GM23338 (cell line): ENCODE measurements at regions not wholly inside any gene's neighbourhood (a gene's known extent, or its start where the extent isn't known, plus 50 kb on each side); places are given as distances from the start of the nearest gene placed in this dataset.

ENCODE experiments used
- ATAC-seq: fragments of 200-7000 bp; cut with Tn5 transposase; 3 replicates; pipeline ENCODE4 v1.9.1; 2020
- DNase-seq: peaks from one replicate; pipeline ENCODE4 v3.0.0-alpha.2; 2015; ENCODE audit warnings: low spot score
- H2AFZ ChIP-seq: fragments of 200-600 bp; sonication (generic); 2 replicates; pipeline ENCODE4 v1.8.0; 2016; ENCODE audit warnings: antibody characterized with exemption, mild to moderate bottlenecking, moderate library complexity
- H3F3A ChIP-seq: fragments of 200-600 bp; sonication (generic); replicated peaks from 2 replicates; pipeline ENCODE4 v1.8.0; 2017; ENCODE audit warnings: antibody characterized with exemption, mixed run types, low read depth
- H3K27ac ChIP-seq: fragments of 200-600 bp; sonication (generic); 2 replicates; pipeline ENCODE4 v1.6.1; 2016; ENCODE audit warnings: low read depth
- H3K27me3 ChIP-seq: fragments of 200-600 bp; sonication (generic); 2 replicates; pipeline ENCODE4 v1.8.0; 2016; ENCODE audit warnings: mild to moderate bottlenecking, mixed run types, moderate library complexity; ENCODE audit not compliant: insufficient read depth
- H3K36me3 ChIP-seq: fragments of 200-600 bp; sonication (generic); 2 replicates; pipeline ENCODE4 v1.8.0; 2016; ENCODE audit warnings: mild to moderate bottlenecking; ENCODE audit not compliant: insufficient read depth
- H3K4me1 ChIP-seq: fragments of 200-600 bp; sonication (generic); 2 replicates; pipeline ENCODE4 v1.8.0; 2016; ENCODE audit warnings: mild to moderate bottlenecking, moderate library complexity; ENCODE audit not compliant: insufficient read depth
- H3K4me2 ChIP-seq: fragments of 200-600 bp; sonication (generic); 2 replicates; pipeline ENCODE4 v1.7.1; 2017; ENCODE audit warnings: mixed run types
- H3K4me3 ChIP-seq: fragments of 200-600 bp; sonication (generic); 2 replicates; pipeline ENCODE4 v1.6.1; 2016; ENCODE audit warnings: mixed run types
- H3K79me2 ChIP-seq: fragments of 200-600 bp; sonication (generic); replicated peaks from 2 replicates; pipeline ENCODE4 v1.8.0; 2017; ENCODE audit warnings: mild to moderate bottlenecking; ENCODE audit not compliant: insufficient read depth
- H3K9me2 ChIP-seq: fragments of 200-600 bp; sonication (generic); 2 replicates; pipeline ENCODE4 v1.8.0; 2017; ENCODE audit not compliant: insufficient read depth
- H4K20me1 ChIP-seq: fragments of 200-600 bp; sonication (generic); replicated peaks from 2 replicates; pipeline ENCODE4 v1.8.0; 2017; ENCODE audit warnings: mild to moderate bottlenecking; ENCODE audit not compliant: insufficient read depth
- H3K27ac Mint-ChIP-seq: 2 replicates; pipeline ENCODE4 v1.8.0; 2020; ENCODE audit warnings: inconsistent platforms, mild to moderate bottlenecking, moderate library complexity, mixed read lengths
- H3K27me3 Mint-ChIP-seq: 3 replicates; pipeline ENCODE4 v1.8.0; 2022; ENCODE audit warnings: low read depth, mild to moderate bottlenecking, moderate library complexity, mixed read lengths, inconsistent platforms; ENCODE audit not compliant: insufficient read depth, poor library complexity
- H3K36me3 Mint-ChIP-seq: 3 replicates; pipeline ENCODE4 v1.8.0; 2021; ENCODE audit warnings: low read depth, mild to moderate bottlenecking, inconsistent platforms, moderate library complexity, mixed read lengths
- H3K4me1 Mint-ChIP-seq: 3 replicates; pipeline ENCODE4 v1.8.0; 2020; ENCODE audit warnings: mild to moderate bottlenecking, inconsistent platforms, mixed read lengths
- H3K4me3 Mint-ChIP-seq: 3 replicates; pipeline ENCODE4 v1.8.0; 2021; ENCODE audit warnings: moderate library complexity, mild to moderate bottlenecking, inconsistent platforms, mixed read lengths
- H3K9me3 Mint-ChIP-seq: 3 replicates; pipeline ENCODE4 v1.8.0; 2020; ENCODE audit warnings: moderate library complexity, mild to moderate bottlenecking, inconsistent platforms, mixed read lengths
- CREB1 ChIP-seq: fragments of 250-450 bp; sonication (Bioruptor Pico); IDR thresholded peaks from 2 replicates; pipeline ENCODE4 v1.5.0; 2020; ENCODE audit warnings: low read depth, mild to moderate bottlenecking, moderate library complexity
- CTCF ChIP-seq, 2 experiments: fragments of 200-600 bp in 1 of 2; sonication (generic) in 1 of 2; conservative IDR thresholded peaks; 2 replicates each; pipeline versions ENCODE4 v1.5.1 to v1.6.1; 2016 to 2017; ENCODE audit warnings: antibody characterized with exemption in 2 of 2, low read depth in 2 of 2, mild to moderate bottlenecking in 2 of 2, moderate library complexity in 1 of 2
- EZH2 ChIP-seq: fragments of 200-600 bp; sonication (generic); IDR thresholded peaks from one replicate; pipeline ENCODE4 v1.8.0; 2017; ENCODE audit warnings: antibody characterized with exemption, mild to moderate bottlenecking, low read depth; ENCODE audit not compliant: unreplicated experiment
- EZH2phosphoT487 ChIP-seq: fragments of 200-600 bp; sonication (generic); IDR thresholded peaks from one replicate; pipeline ENCODE4 v1.8.1; 2018; ENCODE audit warnings: antibody characterized with exemption; ENCODE audit not compliant: unreplicated experiment
- JUNB ChIP-seq: IDR thresholded peaks from one replicate; pipeline ENCODE4 v1.6.1; 2016; ENCODE audit warnings: antibody characterized with exemption; ENCODE audit not compliant: unreplicated experiment
- NANOG ChIP-seq: IDR thresholded peaks from 2 replicates; pipeline ENCODE4 v1.6.1; 2016; ENCODE audit warnings: antibody characterized with exemption, borderline replicate concordance
- POLR2AphosphoS5 ChIP-seq: IDR thresholded peaks from 2 replicates; pipeline ENCODE4 v1.6.1; 2016; ENCODE audit warnings: antibody characterized with exemption, low read depth
- REST ChIP-seq: IDR thresholded peaks from one replicate; pipeline ENCODE4 v1.6.1; 2018; ENCODE audit warnings: antibody characterized with exemption; ENCODE audit not compliant: unreplicated experiment
- STAT1 ChIP-seq: IDR thresholded peaks from one replicate; pipeline ENCODE4 v1.6.1; 2016; ENCODE audit warnings: antibody characterized with exemption; ENCODE audit not compliant: unreplicated experiment
- ZNF114 ChIP-seq: fragments of 250-450 bp; sonication (Bioruptor Pico); IDR thresholded peaks from 2 replicates; pipeline ENCODE4 v1.5.0; 2020; ENCODE audit warnings: mild to moderate bottlenecking, moderate library complexity
- ZNF331 ChIP-seq: fragments of 250-450 bp; sonication (Bioruptor Pico); IDR thresholded peaks from 2 replicates; pipeline ENCODE4 v1.5.0; 2020; ENCODE audit warnings: low read depth, mild to moderate bottlenecking, moderate library complexity
- TF ChIP-seq, protein P1 (sequence below): fragments of 250-450 bp; sonication (Bioruptor Pico); IDR thresholded peaks from 2 replicates; pipeline ENCODE4 v1.5.0; 2020; ENCODE audit warnings: mild to moderate bottlenecking, moderate library complexity
- TF ChIP-seq, protein P2 (sequence below): IDR thresholded peaks from 2 replicates; pipeline ENCODE4 v1.6.1; 2016; ENCODE audit warnings: antibody characterized with exemption

DNA sequence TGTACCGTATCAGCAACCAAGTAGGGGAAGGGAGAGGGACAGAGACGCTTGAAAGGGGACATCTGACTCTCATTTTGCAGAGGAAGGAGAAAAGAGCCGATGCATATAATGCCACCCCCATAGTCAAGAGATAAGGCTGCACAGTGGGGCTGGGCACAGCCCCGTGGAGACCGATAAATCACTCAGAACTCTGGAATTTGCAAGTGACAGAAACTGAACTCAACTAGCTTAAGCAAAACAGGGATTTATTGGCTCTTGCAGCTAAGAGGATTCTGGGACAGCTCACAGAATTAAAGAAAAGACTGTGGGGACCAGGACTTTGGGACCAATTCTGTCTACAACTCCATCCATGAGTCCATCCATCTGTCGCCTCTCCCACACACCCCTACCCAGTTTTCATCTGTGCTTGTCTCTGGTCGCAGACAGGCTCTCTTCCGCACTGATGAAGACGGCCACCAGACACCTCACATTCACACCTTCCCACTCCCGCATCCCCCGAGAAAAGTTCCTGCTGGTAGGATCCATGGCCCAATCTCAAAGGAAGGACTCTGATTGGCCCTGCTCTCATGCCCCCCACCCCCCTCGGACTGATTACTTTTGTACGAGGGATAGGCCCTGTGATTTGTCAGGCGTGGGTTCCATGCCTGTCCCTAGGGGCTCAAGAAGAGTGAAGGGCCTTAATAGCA lies 105.9 kb upstream of the RPL38 start:
- Histone ChIP-seq H3K4me1 (no peaks in the 10 kb centered on the region), H3K4me3 (no peak overlapping the region), H3K27me3 (no peaks in the 10 kb centered on the region), H3K27ac (no peak overlapping the region), H3K79me2 (no peaks in the 10 kb centered on the region), H3K9me2 (no peaks in the 10 kb centered on the region), H3F3A (no peaks in the 10 kb centered on the region), H3K4me2 (no peak overlapping the region), H4K20me1 (no peaks in the 10 kb centered on the region), H3K36me3 (no peaks in the 10 kb centered on the region), H2AFZ (no peak overlapping the region)
- TF ChIP-seq NANOG = no peak
- no peak for TF ChIP-seq ZNF331 (CRISPR knock-in tag)
- no peak for TF ChIP-seq ZNF114 (CRISPR knock-in tag)
- TF ChIP-seq STAT1 = no peak
- TF ChIP-seq CREB1 (CRISPR knock-in tag) = no peak
- TF ChIP-seq POLR2AphosphoS5 = no peak
- TF ChIP-seq CTCF (conservative IDR thresholded peaks at IDR 0.05; ENCODE audit: low read depth in 2 of 2) = no peak
- TF ChIP-seq, protein P1, sequence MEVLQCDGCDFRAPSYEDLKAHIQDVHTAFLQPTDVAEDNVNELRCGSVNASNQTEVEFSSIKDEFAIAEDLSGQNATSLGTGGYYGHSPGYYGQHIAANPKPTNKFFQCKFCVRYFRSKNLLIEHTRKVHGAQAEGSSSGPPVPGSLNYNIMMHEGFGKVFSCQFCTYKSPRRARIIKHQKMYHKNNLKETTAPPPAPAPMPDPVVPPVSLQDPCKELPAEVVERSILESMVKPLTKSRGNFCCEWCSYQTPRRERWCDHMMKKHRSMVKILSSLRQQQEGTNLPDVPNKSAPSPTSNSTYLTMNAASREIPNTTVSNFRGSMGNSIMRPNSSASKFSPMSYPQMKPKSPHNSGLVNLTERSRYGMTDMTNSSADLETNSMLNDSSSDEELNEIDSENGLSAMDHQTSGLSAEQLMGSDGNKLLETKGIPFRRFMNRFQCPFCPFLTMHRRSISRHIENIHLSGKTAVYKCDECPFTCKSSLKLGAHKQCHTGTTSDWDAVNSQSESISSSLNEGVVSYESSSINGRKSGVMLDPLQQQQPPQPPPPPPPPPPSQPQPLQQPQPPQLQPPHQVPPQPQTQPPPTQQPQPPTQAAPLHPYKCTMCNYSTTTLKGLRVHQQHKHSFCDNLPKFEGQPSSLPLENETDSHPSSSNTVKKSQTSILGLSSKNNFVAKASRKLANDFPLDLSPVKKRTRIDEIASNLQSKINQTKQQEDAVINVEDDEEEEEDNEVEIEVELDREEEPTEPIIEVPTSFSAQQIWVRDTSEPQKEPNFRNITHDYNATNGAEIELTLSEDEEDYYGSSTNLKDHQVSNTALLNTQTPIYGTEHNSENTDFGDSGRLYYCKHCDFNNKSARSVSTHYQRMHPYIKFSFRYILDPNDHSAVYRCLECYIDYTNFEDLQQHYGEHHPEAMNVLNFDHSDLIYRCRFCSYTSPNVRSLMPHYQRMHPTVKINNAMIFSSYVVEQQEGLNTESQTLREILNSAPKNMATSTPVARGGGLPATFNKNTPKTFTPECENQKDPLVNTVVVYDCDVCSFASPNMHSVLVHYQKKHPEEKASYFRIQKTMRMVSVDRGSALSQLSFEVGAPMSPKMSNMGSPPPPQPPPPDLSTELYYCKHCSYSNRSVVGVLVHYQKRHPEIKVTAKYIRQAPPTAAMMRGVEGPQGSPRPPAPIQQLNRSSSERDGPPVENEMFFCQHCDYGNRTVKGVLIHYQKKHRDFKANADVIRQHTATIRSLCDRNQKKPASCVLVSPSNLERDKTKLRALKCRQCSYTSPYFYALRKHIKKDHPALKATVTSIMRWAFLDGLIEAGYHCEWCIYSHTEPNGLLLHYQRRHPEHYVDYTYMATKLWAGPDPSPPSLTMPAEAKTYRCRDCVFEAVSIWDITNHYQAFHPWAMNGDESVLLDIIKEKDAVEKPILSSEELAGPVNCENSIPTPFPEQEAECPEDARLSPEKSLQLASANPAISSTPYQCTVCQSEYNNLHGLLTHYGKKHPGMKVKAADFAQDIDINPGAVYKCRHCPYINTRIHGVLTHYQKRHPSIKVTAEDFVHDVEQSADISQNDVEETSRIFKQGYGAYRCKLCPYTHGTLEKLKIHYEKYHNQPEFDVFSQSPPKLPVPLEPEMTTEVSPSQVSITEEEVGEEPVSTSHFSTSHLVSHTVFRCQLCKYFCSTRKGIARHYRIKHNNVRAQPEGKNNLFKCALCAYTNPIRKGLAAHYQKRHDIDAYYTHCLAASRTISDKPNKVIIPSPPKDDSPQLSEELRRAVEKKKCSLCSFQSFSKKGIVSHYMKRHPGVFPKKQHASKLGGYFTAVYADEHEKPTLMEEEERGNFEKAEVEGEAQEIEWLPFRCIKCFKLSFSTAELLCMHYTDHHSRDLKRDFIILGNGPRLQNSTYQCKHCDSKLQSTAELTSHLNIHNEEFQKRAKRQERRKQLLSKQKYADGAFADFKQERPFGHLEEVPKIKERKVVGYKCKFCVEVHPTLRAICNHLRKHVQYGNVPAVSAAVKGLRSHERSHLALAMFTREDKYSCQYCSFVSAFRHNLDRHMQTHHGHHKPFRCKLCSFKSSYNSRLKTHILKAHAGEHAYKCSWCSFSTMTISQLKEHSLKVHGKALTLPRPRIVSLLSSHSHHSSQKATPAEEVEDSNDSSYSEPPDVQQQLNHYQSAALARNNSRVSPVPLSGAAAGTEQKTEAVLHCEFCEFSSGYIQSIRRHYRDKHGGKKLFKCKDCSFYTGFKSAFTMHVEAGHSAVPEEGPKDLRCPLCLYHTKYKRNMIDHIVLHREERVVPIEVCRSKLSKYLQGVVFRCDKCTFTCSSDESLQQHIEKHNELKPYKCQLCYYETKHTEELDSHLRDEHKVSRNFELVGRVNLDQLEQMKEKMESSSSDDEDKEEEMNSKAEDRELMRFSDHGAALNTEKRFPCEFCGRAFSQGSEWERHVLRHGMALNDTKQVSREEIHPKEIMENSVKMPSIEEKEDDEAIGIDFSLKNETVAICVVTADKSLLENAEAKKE = no peak
- TF ChIP-seq, protein P2, sequence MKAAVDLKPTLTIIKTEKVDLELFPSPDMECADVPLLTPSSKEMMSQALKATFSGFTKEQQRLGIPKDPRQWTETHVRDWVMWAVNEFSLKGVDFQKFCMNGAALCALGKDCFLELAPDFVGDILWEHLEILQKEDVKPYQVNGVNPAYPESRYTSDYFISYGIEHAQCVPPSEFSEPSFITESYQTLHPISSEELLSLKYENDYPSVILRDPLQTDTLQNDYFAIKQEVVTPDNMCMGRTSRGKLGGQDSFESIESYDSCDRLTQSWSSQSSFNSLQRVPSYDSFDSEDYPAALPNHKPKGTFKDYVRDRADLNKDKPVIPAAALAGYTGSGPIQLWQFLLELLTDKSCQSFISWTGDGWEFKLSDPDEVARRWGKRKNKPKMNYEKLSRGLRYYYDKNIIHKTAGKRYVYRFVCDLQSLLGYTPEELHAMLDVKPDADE = no peak
- TF ChIP-seq EZH2 = no peak
- TF ChIP-seq REST = no peak
- no peak for TF ChIP-seq JUNB
- no peak for TF ChIP-seq EZH2phosphoT487
- Mint-ChIP-seq H3K9me3 (peaks cover 8% of the 10 kb centered on the region; the same call in 1 of the 3 replicates), H3K27me3 (peaks cover 6% of the 10 kb centered on the region), H3K36me3 (no peaks in the 10 kb centered on the region), H3K27ac (no peak overlapping the region), H3K4me1 (0 out of 3 replicates have a peak, but pooled peaks cover 7% of the 10 kb centered on the region), H3K4me3 (no peak overlapping the region)
- no peak for DNase-seq
- no peak for ATAC-seq
